ENCODE measurements at regions not wholly inside any gene's neighbourhood (a gene's known extent, or its start where the extent isn't known, plus 50 kb on each side); places are given as distances from the start of the nearest gene placed in this dataset.

GRCh38 chr21:27646691-27647090, 679.8 kb upstream of the ADAMTS5 start (continued):
- TF ChIP-seq E2F4 (CRISPR knock-in tag; IDR thresholded peaks at IDR 0.05; ENCODE audit: borderline replicate concordance, low read depth), result no peak
- no peak for TF ChIP-seq MXD4 (CRISPR knock-in tag; IDR thresholded peaks at IDR 0.05; ENCODE audit: borderline replicate concordance)
- TF ChIP-seq RELA (CRISPR knock-in tag; IDR thresholded peaks at IDR 0.05; ENCODE audit: borderline replicate concordance), result no peak
- TF ChIP-seq ZNF532 (CRISPR knock-in tag; IDR thresholded peaks at IDR 0.05; ENCODE audit: borderline replicate concordance), result no peak
- TF ChIP-seq, protein P1, sequence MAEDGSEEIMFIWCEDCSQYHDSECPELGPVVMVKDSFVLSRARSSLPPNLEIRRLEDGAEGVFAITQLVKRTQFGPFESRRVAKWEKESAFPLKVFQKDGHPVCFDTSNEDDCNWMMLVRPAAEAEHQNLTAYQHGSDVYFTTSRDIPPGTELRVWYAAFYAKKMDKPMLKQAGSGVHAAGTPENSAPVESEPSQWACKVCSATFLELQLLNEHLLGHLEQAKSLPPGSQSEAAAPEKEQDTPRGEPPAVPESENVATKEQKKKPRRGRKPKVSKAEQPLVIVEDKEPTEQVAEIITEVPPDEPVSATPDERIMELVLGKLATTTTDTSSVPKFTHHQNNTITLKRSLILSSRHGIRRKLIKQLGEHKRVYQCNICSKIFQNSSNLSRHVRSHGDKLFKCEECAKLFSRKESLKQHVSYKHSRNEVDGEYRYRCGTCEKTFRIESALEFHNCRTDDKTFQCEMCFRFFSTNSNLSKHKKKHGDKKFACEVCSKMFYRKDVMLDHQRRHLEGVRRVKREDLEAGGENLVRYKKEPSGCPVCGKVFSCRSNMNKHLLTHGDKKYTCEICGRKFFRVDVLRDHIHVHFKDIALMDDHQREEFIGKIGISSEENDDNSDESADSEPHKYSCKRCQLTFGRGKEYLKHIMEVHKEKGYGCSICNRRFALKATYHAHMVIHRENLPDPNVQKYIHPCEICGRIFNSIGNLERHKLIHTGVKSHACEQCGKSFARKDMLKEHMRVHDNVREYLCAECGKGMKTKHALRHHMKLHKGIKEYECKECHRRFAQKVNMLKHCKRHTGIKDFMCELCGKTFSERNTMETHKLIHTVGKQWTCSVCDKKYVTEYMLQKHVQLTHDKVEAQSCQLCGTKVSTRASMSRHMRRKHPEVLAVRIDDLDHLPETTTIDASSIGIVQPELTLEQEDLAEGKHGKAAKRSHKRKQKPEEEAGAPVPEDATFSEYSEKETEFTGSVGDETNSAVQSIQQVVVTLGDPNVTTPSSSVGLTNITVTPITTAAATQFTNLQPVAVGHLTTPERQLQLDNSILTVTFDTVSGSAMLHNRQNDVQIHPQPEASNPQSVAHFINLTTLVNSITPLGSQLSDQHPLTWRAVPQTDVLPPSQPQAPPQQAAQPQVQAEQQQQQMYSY (CRISPR knock-in tag; IDR thresholded peaks at IDR 0.05), result no peak
- no peak for TF ChIP-seq CDX4 (CRISPR knock-in tag; IDR thresholded peaks at IDR 0.05; ENCODE audit: borderline replicate concordance)

GRCh38 chr21:27646056-27646455, 679.2 kb upstream of the ADAMTS5 start:
- ChIA-PET CTCF (no interaction called here), POLR2A (no interaction called here)
- Mint-ChIP-seq H3K36me3 (peaks cover 6% of the 10 kb centered on the region; the same call in 1 of the 2 replicates), H3K27ac (no peak overlapping the region), H3K4me1 (no peaks in the 10 kb centered on the region; the same call in 1 of the 2 replicates), H3K9me3 (peaks cover 32% of the 10 kb centered on the region), H3K4me3 (no peak overlapping the region), H3K27me3 (ENCODE audit: low read depth) (no peaks in the 10 kb centered on the region)
- TF ChIP-seq FOXP1 (CRISPR knock-in tag; IDR thresholded peaks at IDR 0.05; ENCODE audit: borderline replicate concordance) (no peak), ETV6 (CRISPR knock-in tag; IDR thresholded peaks at IDR 0.05) (no peak), GRHL2 (CRISPR knock-in tag; IDR thresholded peaks at IDR 0.05; ENCODE audit: insufficient replicate concordance, severe bottlenecking) (no peak), SMAD3 (CRISPR knock-in tag; IDR thresholded peaks at IDR 0.05; ENCODE audit: borderline replicate concordance) (no peak), FOXP4 (CRISPR knock-in tag; IDR thresholded peaks at IDR 0.05) (no peak), CDX4 (CRISPR knock-in tag; IDR thresholded peaks at IDR 0.05; ENCODE audit: borderline replicate concordance) (no peak)
- DNase-seq (ENCODE audit: low spot score) (no peak), ATAC-seq (no peak)
